Neural progenitor cell (in vitro differentiated cells): ENCODE measurements at regions not wholly inside any gene's neighbourhood (a gene's known extent, or its start where the extent isn't known, plus 50 kb on each side); places are given as distances from the start of the nearest gene placed in this dataset.

ENCODE experiments used
- CTCF ChIP-seq: fragments of 200-600 bp; sonication (generic); IDR thresholded peaks from 2 replicates; pipeline ENCODE4 v1.5.1; 2017; ENCODE audit warnings: antibody characterized with exemption, mild to moderate bottlenecking
- EZH2 ChIP-seq: fragments of 200-600 bp; sonication (generic); IDR thresholded peaks from 2 replicates; pipeline ENCODE4 v1.6.1; 2017; ENCODE audit warnings: antibody characterized with exemption, mild to moderate bottlenecking, moderate library complexity

GRCh38 chr17:69814031-69814430, 261.0 kb upstream of the KCNJ16 start:
- TF ChIP-seq CTCF, result no peak
- TF ChIP-seq EZH2, result no peak
